Left ventricle myocardium inferior (tissue), 1 donor: ENCODE measurements at regions not wholly inside any gene's neighbourhood (a gene's known extent, or its start where the extent isn't known, plus 50 kb on each side); places are given as distances from the start of the nearest gene placed in this dataset.

Source experiments
- DNase-seq: peaks from one replicate; pipeline ENCODE4 v3.0.0-alpha.2; 2020
- H3K27ac ChIP-seq: fragments of 200-600 bp; replicated peaks from 2 replicates; pipeline ENCODE4 v1.8.0; 2021
- H3K27me3 ChIP-seq: fragments of 200-600 bp; 2 replicates; pipeline ENCODE4 v1.8.0; 2021; ENCODE audit warnings: low read depth
- H3K36me3 ChIP-seq: fragments of 200-600 bp; 2 replicates; pipeline ENCODE4 v1.8.0; 2021
- H3K4me1 ChIP-seq: fragments of 200-600 bp; 2 replicates; pipeline ENCODE4 v1.8.0; 2021
- H3K4me3 ChIP-seq: fragments of 200-600 bp; 2 replicates; pipeline ENCODE4 v1.8.0; 2021; ENCODE audit warnings: mild to moderate bottlenecking, moderate library complexity
- H3K9me3 ChIP-seq: fragments of 200-600 bp; replicated peaks from 2 replicates; pipeline ENCODE4 v1.8.0; 2021
- intact Hi-C: fragments of 100-400 bp; cut with micrococcal nuclease; formaldehyde crosslinking; loops from one replicate; pipeline ENCODE4 v1.11.0; 2022
- TF ChIP-seq, protein P1 (sequence below): fragments of 200-600 bp; IDR thresholded peaks from 2 replicates; pipeline ENCODE4 v1.8.0; 2021; ENCODE audit warnings: antibody characterized with exemption, mild to moderate bottlenecking, borderline replicate concordance
- donor health status: DM: no; HTN: yes; CAD: no; lungs with severe emphysema.

DNA sequence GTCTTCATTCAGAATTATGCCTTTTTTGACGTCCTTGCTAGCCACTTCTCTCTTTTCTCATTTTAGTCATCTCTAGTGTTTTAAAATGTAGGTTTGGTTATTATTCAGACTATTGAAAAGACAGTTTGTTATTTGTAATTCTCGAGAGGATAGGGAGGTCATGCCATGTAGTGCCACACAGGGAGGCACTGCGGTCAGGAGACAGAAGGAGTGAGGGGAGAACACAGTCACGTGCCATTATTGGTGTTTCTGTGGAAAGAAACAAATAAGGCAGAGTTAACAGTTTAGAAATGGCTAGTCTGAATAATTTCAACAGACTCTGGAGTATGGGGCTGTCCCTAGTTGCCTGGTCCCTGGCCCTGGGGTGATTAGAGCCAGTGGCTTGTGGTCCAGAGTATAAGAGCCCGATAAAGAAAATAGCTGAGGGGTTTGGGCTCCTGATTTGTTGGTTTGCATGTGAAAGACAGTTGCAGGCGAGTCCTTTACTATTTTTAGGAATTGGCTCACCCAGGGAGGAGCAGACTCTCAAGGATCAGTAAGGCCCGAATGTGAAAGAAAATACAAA is 278.1 kb upstream of the SEL1L start:
- Histone ChIP-seq H3K27me3 (peaks cover 4% of the 10 kb centered on the region), H3K27ac (no peak overlapping the region), H3K4me1 (no peaks in the 10 kb centered on the region), H3K9me3 (no peaks in the 10 kb centered on the region), H3K4me3 (no peak overlapping the region), H3K36me3 (no peaks in the 10 kb centered on the region)
- intact Hi-C loops = no loop called here
- TF ChIP-seq, protein P1, sequence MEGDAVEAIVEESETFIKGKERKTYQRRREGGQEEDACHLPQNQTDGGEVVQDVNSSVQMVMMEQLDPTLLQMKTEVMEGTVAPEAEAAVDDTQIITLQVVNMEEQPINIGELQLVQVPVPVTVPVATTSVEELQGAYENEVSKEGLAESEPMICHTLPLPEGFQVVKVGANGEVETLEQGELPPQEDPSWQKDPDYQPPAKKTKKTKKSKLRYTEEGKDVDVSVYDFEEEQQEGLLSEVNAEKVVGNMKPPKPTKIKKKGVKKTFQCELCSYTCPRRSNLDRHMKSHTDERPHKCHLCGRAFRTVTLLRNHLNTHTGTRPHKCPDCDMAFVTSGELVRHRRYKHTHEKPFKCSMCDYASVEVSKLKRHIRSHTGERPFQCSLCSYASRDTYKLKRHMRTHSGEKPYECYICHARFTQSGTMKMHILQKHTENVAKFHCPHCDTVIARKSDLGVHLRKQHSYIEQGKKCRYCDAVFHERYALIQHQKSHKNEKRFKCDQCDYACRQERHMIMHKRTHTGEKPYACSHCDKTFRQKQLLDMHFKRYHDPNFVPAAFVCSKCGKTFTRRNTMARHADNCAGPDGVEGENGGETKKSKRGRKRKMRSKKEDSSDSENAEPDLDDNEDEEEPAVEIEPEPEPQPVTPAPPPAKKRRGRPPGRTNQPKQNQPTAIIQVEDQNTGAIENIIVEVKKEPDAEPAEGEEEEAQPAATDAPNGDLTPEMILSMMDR = no peak
- no peak for DNase-seq

DNA sequence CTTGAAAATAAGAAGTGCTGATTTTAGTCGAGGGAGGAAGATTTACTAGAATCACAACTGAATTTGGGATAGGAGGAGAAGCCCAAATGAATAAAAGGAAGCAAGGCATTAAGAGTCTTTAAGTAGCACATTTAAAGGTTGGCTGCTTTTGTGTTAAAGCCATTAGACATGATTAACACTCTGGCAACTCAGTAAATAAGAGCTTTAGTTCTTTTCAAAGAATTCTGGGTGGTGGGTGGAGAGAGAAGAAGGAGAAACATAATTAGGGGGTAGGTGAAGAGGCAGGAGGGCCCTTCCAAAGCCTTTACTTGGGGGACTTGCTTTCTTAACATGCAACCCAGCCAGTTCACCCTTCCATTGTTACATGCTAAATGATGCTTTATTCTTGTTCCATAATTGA is 284.6 kb upstream of the SEL1L start:
- H3K36me3 ChIP-seq = no peaks in the 10 kb centered on the region
- peaks cover 19% of the 10 kb centered on the region for H3K9me3 ChIP-seq
- H3K27ac ChIP-seq = no peak overlapping the region
- H3K4me1 ChIP-seq = no peaks in the 10 kb centered on the region
- no peak overlapping the region for H3K4me3 ChIP-seq
- TF ChIP-seq, protein P1 = no peak
- intact Hi-C loops = no loop called here
- no peaks in the 10 kb centered on the region for H3K27me3 ChIP-seq
- DNase-seq = no peak

DNA sequence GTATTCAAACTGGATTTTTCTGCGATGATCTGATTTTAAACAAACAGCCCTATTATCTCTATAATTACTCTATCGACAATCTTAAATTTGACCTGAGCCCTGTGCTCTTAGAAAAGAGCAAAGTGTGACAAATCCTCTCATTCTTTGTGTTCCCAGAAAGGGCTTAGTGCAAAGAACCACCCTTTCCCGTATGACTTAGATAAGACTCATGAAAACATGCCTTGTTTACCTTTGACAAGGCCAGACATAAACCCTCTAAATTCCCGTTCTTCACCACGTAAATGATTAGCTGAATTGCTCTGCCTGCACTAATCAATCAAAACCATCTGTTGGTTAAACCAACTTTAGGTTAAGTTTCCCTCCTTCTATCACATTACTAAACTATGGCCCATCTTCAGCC is 285.7 kb upstream of the SEL1L start:
- H3K4me3 ChIP-seq = no peak overlapping the region
- no peaks in the 10 kb centered on the region for H3K27me3 ChIP-seq
- no peak for DNase-seq
- H3K4me1 ChIP-seq = no peaks in the 10 kb centered on the region
- no peak overlapping the region for H3K27ac ChIP-seq
- intact Hi-C loops = no loop called here
- TF ChIP-seq, protein P1 = no peak
- peaks cover 19% of the 10 kb centered on the region for H3K9me3 ChIP-seq
- no peaks in the 10 kb centered on the region for H3K36me3 ChIP-seq

DNA sequence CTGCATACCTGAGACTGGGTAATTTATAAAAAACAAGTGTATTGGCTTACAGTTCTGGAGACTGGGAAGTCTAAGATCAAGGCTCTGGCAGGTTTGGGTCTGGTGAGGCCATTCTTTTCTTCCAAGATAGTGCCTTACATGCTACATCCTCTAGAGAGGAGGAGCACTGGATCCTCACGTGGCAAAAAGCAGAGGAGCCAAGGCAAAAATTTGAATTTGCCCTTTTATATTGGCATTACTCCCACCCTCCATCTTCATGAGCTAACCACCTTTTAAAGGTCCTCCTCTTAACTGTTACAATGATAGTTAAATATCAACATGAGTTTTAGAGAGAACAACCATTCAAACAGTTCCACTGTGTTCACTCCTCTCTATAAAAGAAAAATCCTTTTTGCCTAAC is 286.3 kb upstream of the SEL1L start:
- TF ChIP-seq, protein P1 = no peak

DNA sequence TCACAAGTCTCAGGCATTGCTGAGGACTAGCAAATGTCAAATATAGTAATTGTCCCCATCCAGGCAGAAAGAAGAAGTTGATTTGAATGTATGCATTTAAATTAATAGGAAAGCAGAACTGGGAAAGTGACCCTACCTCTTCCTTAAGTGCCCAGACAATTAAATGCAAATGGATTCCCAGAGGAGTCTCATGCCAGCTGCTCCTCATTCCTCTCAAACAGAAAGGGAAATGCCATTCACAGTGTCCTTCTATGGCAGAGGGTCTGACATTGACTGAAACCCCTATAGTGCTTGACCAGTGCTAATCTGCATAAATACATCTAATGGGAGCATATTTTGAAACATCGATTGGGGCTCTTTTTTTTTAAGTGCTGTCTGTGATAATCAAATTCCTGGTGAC is 292.4 kb upstream of the SEL1L start:
- TF ChIP-seq, protein P1 = no peak
- Histone ChIP-seq H3K27ac (no peak overlapping the region), H3K36me3 (no peaks in the 10 kb centered on the region), H3K27me3 (no peaks in the 10 kb centered on the region), H3K9me3 (peaks cover 20% of the 10 kb centered on the region), H3K4me1 (no peaks in the 10 kb centered on the region), H3K4me3 (no peak overlapping the region)
- intact Hi-C loops = no loop called here
- no peak for DNase-seq

More for the DNA sequence above, 286.3 kb upstream of the SEL1L start:
- DNase-seq = no peak
- intact Hi-C loops = no loop called here
- Histone ChIP-seq H3K9me3 (peaks cover 19% of the 10 kb centered on the region), H3K27ac (no peak overlapping the region), H3K4me3 (no peak overlapping the region), H3K36me3 (no peaks in the 10 kb centered on the region), H3K27me3 (no peaks in the 10 kb centered on the region), H3K4me1 (no peaks in the 10 kb centered on the region)
